C4-2B (cell line): ENCODE measurements at regions not wholly inside any gene's neighbourhood (a gene's known extent, or its start where the extent isn't known, plus 50 kb on each side); places are given as distances from the start of the nearest gene placed in this dataset.

Source experiments
- CTCF ChIP-seq: fragments of 450-650 bp; conservative IDR thresholded peaks from 2 replicates; pipeline ENCODE4 v1.5.1; 2017; ENCODE audit warnings: mild to moderate bottlenecking
- ZFX ChIP-seq: fragments of 450-650 bp; IDR thresholded peaks from 2 replicates; pipeline ENCODE4 v1.6.1; 2017

GRCh38 chr2:181122601-181123000 is 142.2 kb downstream of the UBE2E3 start:
- TF ChIP-seq CTCF, result no peak
- no peak for TF ChIP-seq ZFX
